HCT116 (cell line): ENCODE measurements at regions not wholly inside any gene's neighbourhood (a gene's known extent, or its start where the extent isn't known, plus 50 kb on each side); places are given as distances from the start of the nearest gene placed in this dataset.

Experiments
- ATAC-seq: fragments of 200-7000 bp; cut with Tn5 transposase; 2 replicates; pipeline ENCODE4 v1.9.1; 2020; ENCODE audit warnings: mild to moderate bottlenecking, moderate library complexity
- BruUV-seq: library from RNA; stranded (reverse); fragments of 400-500 nt; replicated peaks from 2 replicates; lab custom pipeline; 2021; lab: Mats Ljungman, UMichigan
- CTCF ChIA-PET: fragments of 300-600 bp; sonication (Branson Sonifier 250); formaldehyde crosslinking; loops from one replicate; lab custom pipeline; 2021; ENCODE audit warnings: antibody characterized with exemption; lab: Charles Lee
- POLR2A ChIA-PET: fragments of 300-600, 350-600 bp; sonication (Branson Sonifier 250); formaldehyde crosslinking; loops from one replicate; lab custom pipeline; 2021; ENCODE audit warnings: antibody characterized with exemption; lab: Charles Lee
- RAD21 ChIA-PET, 2 experiments: fragments of 300-600 bp; sonication (Branson Sonifier 250); formaldehyde crosslinking; loops; one replicate each; lab custom pipeline; 2023; ENCODE audit warnings: low total read pairs in 2 of 2; ENCODE audit not compliant: uncharacterized antibody in 2 of 2, unreplicated experiment in 2 of 2, low non-redundant PET in 1 of 2; lab: Charles Lee
- DNase-seq: peaks from one replicate; pipeline ENCODE4 v3.0.0-alpha.2; 2010; ENCODE audit warnings: low read depth, low spot score
- H2AFZ ChIP-seq: fragments of 200-600 bp; shearing (Covaris generic), sonication (generic); 2 replicates; pipeline ENCODE4 v1.6.1; 2017; ENCODE audit warnings: low read depth, mixed run types, mixed read lengths, antibody characterized with exemption, low read length; ENCODE audit not compliant: poor library complexity, severe bottlenecking
- H3K27ac ChIP-seq: 2 replicates; pipeline ENCODE4 v1.5.1; 2012; ENCODE audit warnings: low read depth, low read length
- H3K27me3 ChIP-seq: fragments of 200-600 bp; sonication (generic); 2 replicates; pipeline ENCODE4 v1.6.1; 2016; ENCODE audit warnings: mixed run types, low read length, mixed read lengths; ENCODE audit not compliant: insufficient read depth
- H3K36me3 ChIP-seq, 2 experiments: fragments of 200-500 bp in 1 of 2; fragments of 200-600 bp in 1 of 2; sonication (Bioruptor generic) in 1 of 2; sonication (generic) in 1 of 2; 2 replicates each; pipeline versions ENCODE4 v1.5.1 to v1.6.1; 2014 to 2016; ENCODE audit warnings: low read length in 2 of 2, inconsistent platforms in 1 of 2, mixed read lengths in 1 of 2, mixed run types in 1 of 2; ENCODE audit not compliant: insufficient read depth in 2 of 2, control insufficient read depth in 1 of 2
- H3K4me1 ChIP-seq, 2 experiments: fragments of 200-600 bp in 1 of 2; sonication (generic) in 1 of 2; 2 replicates each; pipeline versions ENCODE4 v1.5.1 to v1.6.1; 2012 to 2017; ENCODE audit warnings: low read length in 2 of 2, inconsistent platforms in 1 of 2, mild to moderate bottlenecking in 1 of 2, mixed read lengths in 1 of 2, mixed run types in 1 of 2, moderate library complexity in 1 of 2; ENCODE audit not compliant: insufficient read depth in 2 of 2, control insufficient read depth in 1 of 2
- H3K4me2 ChIP-seq: fragments of 200-600 bp; sonication (generic); 2 replicates; pipeline ENCODE4 v1.6.1; 2017; ENCODE audit warnings: mixed run types, low read length, mixed read lengths
- H3K4me3 ChIP-seq, 2 experiments: fragments of 200-600 bp in 1 of 2; sonication (generic) in 1 of 2; replicated peaks in 1 of 2; 2 replicates each; pipeline ENCODE4 v1.5.1; 2011 to 2016; ENCODE audit warnings: low read length in 2 of 2, control low read depth in 1 of 2, low read depth in 1 of 2, mild to moderate bottlenecking in 1 of 2, mixed read lengths in 1 of 2, mixed run types in 1 of 2
- H3K79me2 ChIP-seq: fragments of 200-600 bp; sonication (generic); 2 replicates; pipeline ENCODE4 v1.6.1; 2017; ENCODE audit warnings: mild to moderate bottlenecking, mixed run types, low read length, moderate library complexity, mixed read lengths; ENCODE audit not compliant: insufficient read depth
- H3K9ac ChIP-seq: fragments of 200-600 bp; sonication (generic); 2 replicates; pipeline ENCODE4 v1.6.1; 2016; ENCODE audit warnings: low read length, mixed read lengths
- H3K9me2 ChIP-seq: fragments of 200-600 bp; sonication (generic), shearing (Covaris generic); 2 replicates; pipeline ENCODE4 v1.6.1; 2017; ENCODE audit warnings: mixed run types, mild to moderate bottlenecking, moderate library complexity; ENCODE audit not compliant: insufficient read depth
- H3K9me3 ChIP-seq, 2 experiments: fragments of 200-500 bp in 1 of 2; fragments of 200-600 bp in 1 of 2; sonication (Bioruptor generic) in 1 of 2; sonication (generic) in 1 of 2; 2 replicates each; pipeline ENCODE4 v1.6.1; 2014 to 2017; ENCODE audit warnings: low read length in 2 of 2, mixed read lengths in 2 of 2, inconsistent platforms in 1 of 2, low read depth in 1 of 2, mild to moderate bottlenecking in 1 of 2, mixed run types in 1 of 2, moderate library complexity in 1 of 2; ENCODE audit not compliant: control insufficient read depth in 1 of 2, insufficient read depth in 1 of 2
- H4K20me1 ChIP-seq: fragments of 200-600 bp; sonication (generic), shearing (Covaris generic); 2 replicates; pipeline ENCODE4 v1.6.1; 2017; ENCODE audit warnings: mixed run types, mild to moderate bottlenecking, moderate library complexity; ENCODE audit not compliant: insufficient read depth
- CBX3 ChIP-seq: IDR thresholded peaks from 2 replicates; pipeline ENCODE4 v1.6.1; 2012; ENCODE audit warnings: low read depth
- CEBPB ChIP-seq: IDR thresholded peaks from 2 replicates; pipeline ENCODE4 v1.6.1; 2012; ENCODE audit warnings: low read depth
- EGR1 ChIP-seq: IDR thresholded peaks from 2 replicates; pipeline ENCODE4 v1.6.1; 2012; ENCODE audit warnings: low read depth
- EZH2 ChIP-seq: fragments of 200-600 bp; sonication (generic); IDR thresholded peaks from 2 replicates; pipeline ENCODE4 v1.6.1; 2017; ENCODE audit warnings: antibody characterized with exemption, mixed run types
- EZH2phosphoT487 ChIP-seq: fragments of 200-600 bp; IDR thresholded peaks from 2 replicates; pipeline ENCODE4 v1.6.1; 2018; ENCODE audit warnings: antibody characterized with exemption, borderline replicate concordance
- POLR2A ChIP-seq: IDR thresholded peaks from 2 replicates; pipeline ENCODE4 v1.7.0; 2011; ENCODE audit warnings: borderline replicate concordance; ENCODE audit not compliant: insufficient read depth, insufficient read length; ENCODE audit errors: extremely low read depth
- POLR2AphosphoS5 ChIP-seq: IDR thresholded peaks from 2 replicates; pipeline ENCODE4 v1.6.1; 2011; ENCODE audit warnings: mild to moderate bottlenecking, low read depth, low read length, moderate library complexity
- YY1 ChIP-seq: IDR thresholded peaks from 2 replicates; pipeline ENCODE4 v1.6.1; 2011; ENCODE audit warnings: low read length, low read depth, moderate library complexity, mild to moderate bottlenecking; ENCODE audit not compliant: insufficient replicate concordance; ENCODE audit errors: extremely low read depth
- ZNF274 ChIP-seq: fragments of 200-500 bp; sonication (Bioruptor generic); IDR thresholded peaks from 2 replicates; pipeline ENCODE4 v1.6.1; 2014; ENCODE audit warnings: mild to moderate bottlenecking, low read depth, low read length, inconsistent platforms
- intact Hi-C: fragments of 100-400 bp; cut with micrococcal nuclease; formaldehyde crosslinking; loops from 2 replicates; pipeline ENCODE4 v1.10.0; 2022
- TF ChIP-seq, protein P1 (sequence below): IDR thresholded peaks from 2 replicates; pipeline ENCODE4 v1.6.1; 2012
- TF ChIP-seq, protein P2 (sequence below), 3 experiments: fragments of 200-600 bp in 1 of 3; sonication (generic) in 1 of 3; IDR thresholded peaks in 2 of 3; conservative IDR thresholded peaks in 1 of 3; 2 replicates each; pipeline ENCODE4 v1.5.1; 2012 to 2017; ENCODE audit warnings: low read depth in 2 of 3, low read length in 2 of 3, antibody characterized with exemption in 1 of 3, borderline replicate concordance in 1 of 3, control low read depth in 1 of 3, mild to moderate bottlenecking in 1 of 3, mixed read lengths in 1 of 3, mixed run types in 1 of 3, moderate library complexity in 1 of 3; ENCODE audit not compliant: insufficient read depth in 1 of 3
- TF ChIP-seq, protein P3 (sequence below): IDR thresholded peaks from 2 replicates; pipeline ENCODE4 v1.6.1; 2012; ENCODE audit warnings: low read depth

DNA sequence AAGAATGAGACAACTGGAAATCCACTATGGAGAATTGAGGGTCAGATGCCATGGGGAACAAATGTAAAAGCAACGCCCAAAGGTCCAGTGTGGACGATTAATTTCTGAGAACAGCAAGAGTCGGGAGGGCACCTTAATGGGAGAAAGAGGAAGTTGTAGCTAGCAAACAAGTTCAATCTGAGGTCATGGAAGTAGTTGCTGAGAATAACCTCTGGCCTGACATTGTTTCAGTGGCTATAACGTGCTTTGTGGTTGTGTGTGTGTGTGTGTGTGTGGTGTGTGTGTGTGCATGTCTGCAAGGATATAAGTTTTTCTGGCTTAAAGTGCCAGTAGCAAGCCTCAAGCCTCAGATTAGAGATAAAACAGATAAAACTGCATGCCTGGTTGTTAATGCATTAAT lies 1630.1 kb upstream of the TENM4 start:
- H3K27ac ChIP-seq: no peak overlapping the region
- no TSS peak for BruUV-seq
- peaks cover 8 to 16% of the 10 kb centered on the region in 2 experiments; a peak in 2 of 4 replicates for H3K9me3 ChIP-seq
- intact Hi-C loops: no loop called here
- DNase-seq (no peak), ATAC-seq (no peak)
- CTCF ChIA-PET: no interaction called here
- H3K4me2 ChIP-seq: no peak overlapping the region
- no peaks in the 10 kb centered on the region for H3K79me2 ChIP-seq
- H3K27me3 ChIP-seq: no peaks in the 10 kb centered on the region
- no peaks in the 10 kb centered on the region for H3K36me3 ChIP-seq
- RAD21 ChIA-PET: no interaction called here
- H3K9me2 ChIP-seq: no peaks in the 10 kb centered on the region
- H3K9ac ChIP-seq: no peak overlapping the region
- H3K4me3 ChIP-seq: no peak overlapping the region
- POLR2A ChIA-PET: no interaction called here
- H2AFZ ChIP-seq: no peak overlapping the region
- TF ChIP-seq EZH2phosphoT487: no peak
- TF ChIP-seq EZH2: no peak
- TF ChIP-seq POLR2A: no peak
- TF ChIP-seq ZNF274: no peak
- TF ChIP-seq, protein P1, sequence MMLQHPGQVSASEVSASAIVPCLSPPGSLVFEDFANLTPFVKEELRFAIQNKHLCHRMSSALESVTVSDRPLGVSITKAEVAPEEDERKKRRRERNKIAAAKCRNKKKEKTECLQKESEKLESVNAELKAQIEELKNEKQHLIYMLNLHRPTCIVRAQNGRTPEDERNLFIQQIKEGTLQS: no peak
- TF ChIP-seq YY1: no peak
- no peak for TF ChIP-seq CBX3
- TF ChIP-seq, protein P2, sequence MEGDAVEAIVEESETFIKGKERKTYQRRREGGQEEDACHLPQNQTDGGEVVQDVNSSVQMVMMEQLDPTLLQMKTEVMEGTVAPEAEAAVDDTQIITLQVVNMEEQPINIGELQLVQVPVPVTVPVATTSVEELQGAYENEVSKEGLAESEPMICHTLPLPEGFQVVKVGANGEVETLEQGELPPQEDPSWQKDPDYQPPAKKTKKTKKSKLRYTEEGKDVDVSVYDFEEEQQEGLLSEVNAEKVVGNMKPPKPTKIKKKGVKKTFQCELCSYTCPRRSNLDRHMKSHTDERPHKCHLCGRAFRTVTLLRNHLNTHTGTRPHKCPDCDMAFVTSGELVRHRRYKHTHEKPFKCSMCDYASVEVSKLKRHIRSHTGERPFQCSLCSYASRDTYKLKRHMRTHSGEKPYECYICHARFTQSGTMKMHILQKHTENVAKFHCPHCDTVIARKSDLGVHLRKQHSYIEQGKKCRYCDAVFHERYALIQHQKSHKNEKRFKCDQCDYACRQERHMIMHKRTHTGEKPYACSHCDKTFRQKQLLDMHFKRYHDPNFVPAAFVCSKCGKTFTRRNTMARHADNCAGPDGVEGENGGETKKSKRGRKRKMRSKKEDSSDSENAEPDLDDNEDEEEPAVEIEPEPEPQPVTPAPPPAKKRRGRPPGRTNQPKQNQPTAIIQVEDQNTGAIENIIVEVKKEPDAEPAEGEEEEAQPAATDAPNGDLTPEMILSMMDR (IDR thresholded peaks at IDR 0.05 in 2 of 3, conservative IDR thresholded peaks at IDR 0.05 in 1 of 3; ENCODE audit: borderline replicate concordance in 1 of 3, insufficient read depth in 1 of 3, low read depth in 2 of 3, low read length in 2 of 3): no peak
- no peak for TF ChIP-seq EGR1
- no peak for TF ChIP-seq POLR2AphosphoS5
- TF ChIP-seq, protein P3, sequence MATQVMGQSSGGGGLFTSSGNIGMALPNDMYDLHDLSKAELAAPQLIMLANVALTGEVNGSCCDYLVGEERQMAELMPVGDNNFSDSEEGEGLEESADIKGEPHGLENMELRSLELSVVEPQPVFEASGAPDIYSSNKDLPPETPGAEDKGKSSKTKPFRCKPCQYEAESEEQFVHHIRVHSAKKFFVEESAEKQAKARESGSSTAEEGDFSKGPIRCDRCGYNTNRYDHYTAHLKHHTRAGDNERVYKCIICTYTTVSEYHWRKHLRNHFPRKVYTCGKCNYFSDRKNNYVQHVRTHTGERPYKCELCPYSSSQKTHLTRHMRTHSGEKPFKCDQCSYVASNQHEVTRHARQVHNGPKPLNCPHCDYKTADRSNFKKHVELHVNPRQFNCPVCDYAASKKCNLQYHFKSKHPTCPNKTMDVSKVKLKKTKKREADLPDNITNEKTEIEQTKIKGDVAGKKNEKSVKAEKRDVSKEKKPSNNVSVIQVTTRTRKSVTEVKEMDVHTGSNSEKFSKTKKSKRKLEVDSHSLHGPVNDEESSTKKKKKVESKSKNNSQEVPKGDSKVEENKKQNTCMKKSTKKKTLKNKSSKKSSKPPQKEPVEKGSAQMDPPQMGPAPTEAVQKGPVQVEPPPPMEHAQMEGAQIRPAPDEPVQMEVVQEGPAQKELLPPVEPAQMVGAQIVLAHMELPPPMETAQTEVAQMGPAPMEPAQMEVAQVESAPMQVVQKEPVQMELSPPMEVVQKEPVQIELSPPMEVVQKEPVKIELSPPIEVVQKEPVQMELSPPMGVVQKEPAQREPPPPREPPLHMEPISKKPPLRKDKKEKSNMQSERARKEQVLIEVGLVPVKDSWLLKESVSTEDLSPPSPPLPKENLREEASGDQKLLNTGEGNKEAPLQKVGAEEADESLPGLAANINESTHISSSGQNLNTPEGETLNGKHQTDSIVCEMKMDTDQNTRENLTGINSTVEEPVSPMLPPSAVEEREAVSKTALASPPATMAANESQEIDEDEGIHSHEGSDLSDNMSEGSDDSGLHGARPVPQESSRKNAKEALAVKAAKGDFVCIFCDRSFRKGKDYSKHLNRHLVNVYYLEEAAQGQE: no peak
- TF ChIP-seq CEBPB: no peak
- H4K20me1 ChIP-seq: no peaks in the 10 kb centered on the region
- no peaks in the 10 kb centered on the region for H3K4me1 ChIP-seq
